GM13976 (cell line): ENCODE measurements at regions not wholly inside any gene's neighbourhood (a gene's known extent, or its start where the extent isn't known, plus 50 kb on each side); places are given as distances from the start of the nearest gene placed in this dataset.

ENCODE experiments used
- DNase-seq: peaks from one replicate; pipeline ENCODE4 v3.0.0; 2012; ENCODE audit warnings: low spot score
- in situ Hi-C: fragments of 300-500 bp; cut with MboI; formaldehyde crosslinking; loops from one replicate; pipeline ENCODE4 v1.12.0; 2022; ENCODE audit warnings: low sequenced_read_pairs, mixed read lengths, inconsistent platforms; ENCODE audit not compliant: unreplicated experiment
- TF ChIP-seq, protein P1 (sequence below): IDR thresholded peaks from 2 replicates; pipeline ENCODE4 v1.5.1; 2012; ENCODE audit warnings: borderline replicate concordance, mild to moderate bottlenecking; ENCODE audit not compliant: insufficient read depth; ENCODE audit errors: extremely low read depth, missing control alignments, control extremely low read depth

DNA sequence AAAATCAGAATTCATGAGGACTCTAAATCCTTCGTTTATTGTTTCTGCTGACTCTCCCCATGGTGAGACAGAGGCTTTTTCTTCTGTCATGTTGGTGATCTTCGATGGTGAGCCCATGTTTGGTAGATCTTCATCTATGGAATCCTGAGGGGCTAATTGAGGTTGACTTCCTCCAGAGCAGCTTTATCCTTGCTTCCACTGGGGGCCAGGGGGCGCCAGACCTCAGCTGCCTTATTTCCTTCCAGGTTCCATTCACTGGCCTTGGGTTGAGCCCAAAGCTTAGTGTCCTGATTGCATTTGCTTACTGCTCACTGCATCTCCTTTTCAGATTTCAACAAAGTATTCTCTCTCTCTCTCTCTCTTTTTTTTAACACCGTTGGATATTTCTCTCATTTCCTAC lies 80.7 kb downstream of the GCC1 start:
- in situ Hi-C loops: no loop called here
- DNase-seq: peak; percentile 22
- TF ChIP-seq, protein P1, sequence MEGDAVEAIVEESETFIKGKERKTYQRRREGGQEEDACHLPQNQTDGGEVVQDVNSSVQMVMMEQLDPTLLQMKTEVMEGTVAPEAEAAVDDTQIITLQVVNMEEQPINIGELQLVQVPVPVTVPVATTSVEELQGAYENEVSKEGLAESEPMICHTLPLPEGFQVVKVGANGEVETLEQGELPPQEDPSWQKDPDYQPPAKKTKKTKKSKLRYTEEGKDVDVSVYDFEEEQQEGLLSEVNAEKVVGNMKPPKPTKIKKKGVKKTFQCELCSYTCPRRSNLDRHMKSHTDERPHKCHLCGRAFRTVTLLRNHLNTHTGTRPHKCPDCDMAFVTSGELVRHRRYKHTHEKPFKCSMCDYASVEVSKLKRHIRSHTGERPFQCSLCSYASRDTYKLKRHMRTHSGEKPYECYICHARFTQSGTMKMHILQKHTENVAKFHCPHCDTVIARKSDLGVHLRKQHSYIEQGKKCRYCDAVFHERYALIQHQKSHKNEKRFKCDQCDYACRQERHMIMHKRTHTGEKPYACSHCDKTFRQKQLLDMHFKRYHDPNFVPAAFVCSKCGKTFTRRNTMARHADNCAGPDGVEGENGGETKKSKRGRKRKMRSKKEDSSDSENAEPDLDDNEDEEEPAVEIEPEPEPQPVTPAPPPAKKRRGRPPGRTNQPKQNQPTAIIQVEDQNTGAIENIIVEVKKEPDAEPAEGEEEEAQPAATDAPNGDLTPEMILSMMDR: peak; percentile 36

DNA sequence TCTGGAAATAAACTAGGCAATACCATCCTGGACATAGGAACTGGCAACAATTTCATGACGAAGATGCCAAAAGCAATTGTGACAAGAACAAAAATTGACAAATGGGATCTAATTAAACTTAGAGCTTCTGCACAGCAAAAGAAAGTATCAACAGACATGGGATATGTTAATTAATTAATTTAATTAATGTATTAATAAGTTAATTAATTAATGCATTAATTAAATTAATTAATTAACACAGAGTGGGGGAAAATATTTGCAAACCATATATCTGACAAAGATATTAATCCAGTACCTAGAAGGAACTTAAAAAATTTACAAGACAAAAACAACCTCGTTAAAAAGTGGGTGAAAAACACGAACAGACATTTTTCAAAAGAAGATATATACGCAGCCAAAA lies 83.6 kb downstream of the GCC1 start:
- DNase-seq: no peak
- TF ChIP-seq, protein P1: no peak
- in situ Hi-C loops: no loop called here

DNA sequence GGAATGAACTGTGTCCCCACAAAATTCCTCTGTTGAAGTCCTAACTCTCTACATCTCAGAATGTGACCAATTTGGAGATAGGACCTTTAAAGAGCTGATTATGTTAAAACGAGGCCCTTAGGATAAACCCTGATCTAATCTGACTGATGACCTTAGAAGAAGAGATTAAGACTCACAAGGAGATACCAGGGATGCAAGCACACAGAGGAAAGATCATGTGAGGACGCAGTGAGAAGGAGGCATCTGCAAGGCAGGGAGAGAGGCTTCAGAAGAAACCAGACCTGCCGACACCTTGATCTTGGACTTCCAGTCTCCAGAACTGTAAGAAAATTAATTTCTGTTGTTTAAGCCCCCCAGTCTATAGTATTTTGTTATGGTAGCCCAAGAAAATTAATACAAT lies 94.9 kb upstream of the ZNF800 start:
- no peak for DNase-seq
- in situ Hi-C loops: no loop called here
- TF ChIP-seq, protein P1: no peak

DNA sequence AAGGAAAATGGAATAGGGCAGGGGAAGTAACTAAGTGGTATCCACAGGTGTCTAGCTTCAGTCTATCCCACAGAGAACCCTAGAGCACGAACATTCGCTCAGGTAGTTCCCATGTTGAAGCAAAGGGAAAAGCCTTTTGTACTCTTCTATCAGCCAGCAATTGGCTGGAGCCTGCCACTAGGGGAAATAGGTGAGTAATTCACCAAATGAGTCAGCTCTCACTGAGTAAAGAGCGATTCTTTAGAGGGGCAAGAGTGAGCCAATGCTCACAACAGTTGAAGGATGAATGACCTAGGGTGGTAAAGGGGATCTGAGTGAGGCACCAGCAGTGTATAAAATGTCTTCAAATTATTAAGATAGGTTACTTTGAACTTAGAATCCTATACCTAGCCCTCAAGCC lies 94.1 kb upstream of the ZNF800 start:
- TF ChIP-seq, protein P1: no peak
- in situ Hi-C loops: no loop called here
- no peak for DNase-seq

DNA sequence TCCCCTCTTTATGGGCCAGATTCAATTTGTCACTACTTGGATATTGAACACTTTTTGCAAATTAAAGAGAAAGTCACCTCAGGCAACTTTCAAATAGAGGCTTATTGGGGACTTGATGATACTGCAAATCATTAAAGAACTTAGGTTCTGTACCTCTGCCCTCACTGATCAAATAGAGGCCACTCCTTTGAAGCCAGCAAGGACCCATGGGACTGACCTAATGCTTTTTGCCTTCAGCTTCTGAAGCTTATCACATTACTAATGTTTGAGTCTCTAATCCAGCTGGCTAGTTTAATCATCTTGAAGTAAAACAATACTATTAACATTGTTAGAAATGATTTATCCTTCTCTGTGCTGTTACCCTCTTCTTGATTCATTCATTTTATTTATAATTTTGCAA lies 93.0 kb upstream of the ZNF800 start:
- TF ChIP-seq, protein P1: no peak
- in situ Hi-C loops: no loop called here
- no peak for DNase-seq

DNA sequence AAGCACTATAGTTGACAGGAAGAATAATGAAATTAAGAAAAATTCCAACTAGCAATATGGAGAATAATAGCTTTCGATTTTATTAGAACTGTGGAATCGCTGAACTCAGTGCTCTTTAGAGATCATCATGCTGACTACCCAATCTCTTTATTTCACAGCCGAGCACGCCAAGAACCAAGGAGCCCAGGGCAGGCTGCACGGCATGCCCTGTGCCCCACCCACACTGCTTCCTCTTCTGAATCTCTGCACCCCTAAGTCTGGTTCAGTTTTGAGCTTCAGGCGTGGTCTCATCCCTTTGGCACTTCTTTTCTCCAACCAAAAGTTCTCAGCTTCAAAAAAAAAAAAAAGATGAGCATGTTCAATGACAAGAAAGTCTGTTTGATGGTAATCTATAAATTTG lies 92.4 kb upstream of the ZNF800 start:
- in situ Hi-C loops: no loop called here
- DNase-seq: no peak
- TF ChIP-seq, protein P1: no peak

DNA sequence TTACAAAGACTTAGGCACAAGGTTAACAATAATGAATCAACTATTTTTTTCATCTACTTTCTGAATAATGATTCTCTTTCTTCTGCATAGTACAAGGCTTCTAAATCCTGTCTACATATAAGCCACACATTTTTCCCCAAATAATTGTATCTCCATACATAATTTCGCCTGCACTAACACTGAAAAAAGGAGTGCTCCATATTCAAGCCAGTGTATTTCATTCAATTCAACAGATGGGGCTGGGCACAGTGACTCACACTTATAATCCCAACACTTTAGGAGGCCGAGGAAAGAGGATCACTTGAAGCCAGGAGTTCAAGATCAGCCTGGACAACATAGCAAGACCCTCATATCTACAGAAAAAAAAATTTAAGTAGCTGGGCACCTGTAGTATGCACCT lies 86.0 kb upstream of the ZNF800 start:
- TF ChIP-seq, protein P1: no peak
- in situ Hi-C loops: no loop called here
- DNase-seq: no peak
